GM12878 (cell line): ENCODE measurements at regions not wholly inside any gene's neighbourhood (a gene's known extent, or its start where the extent isn't known, plus 50 kb on each side); places are given as distances from the start of the nearest gene placed in this dataset.

Experiments
- ATAC-seq: fragments of 200-7000 bp; cut with Tn5 transposase; 3 replicates; pipeline ENCODE4 v1.9.1; 2020; ENCODE audit warnings: mild to moderate bottlenecking, moderate library complexity
- BruUV-seq: library from RNA; stranded (reverse); fragments of 400-500 nt; replicated peaks from 2 replicates; lab custom pipeline; 2021; lab: Mats Ljungman, UMichigan
- CTCF ChIA-PET: fragments of 300-600 bp; sonication (Branson Sonifier 250); formaldehyde crosslinking; extraction: SDS; loops from one replicate; lab custom pipeline; 2021; ENCODE audit warnings: inconsistent platforms; lab: Yijun Ruan, JAX
- POLR2A ChIA-PET: fragments of 350-600 bp; formaldehyde crosslinking; extraction: SDS; loops from one replicate; lab custom pipeline; 2021; ENCODE audit warnings: inconsistent platforms; lab: Charles Lee
- RAD21 ChIA-PET: fragments of 300-600 bp; sonication (Branson Sonifier 250); formaldehyde crosslinking; loops from one replicate; lab custom pipeline; 2023; ENCODE audit warnings: antibody characterized with exemption; ENCODE audit not compliant: unreplicated experiment; lab: Charles Lee
- SMC1A ChIA-PET: fragments of 300-600 bp; sonication (Branson Sonifier 250); formaldehyde crosslinking; loops from one replicate; lab custom pipeline; 2023; ENCODE audit not compliant: unreplicated experiment, uncharacterized antibody; lab: Charles Lee
- DNase-seq: peaks from one replicate; pipeline ENCODE4 v3.0.0-alpha.2; 2011; ENCODE audit warnings: low read depth, low spot score
- FAIRE-seq: peaks from 3 replicates; lab custom pipeline; 2011; peaks lifted over from hg19 to GRCh38; lab: Jason Lieb, UNC
- H2AFZ ChIP-seq: 2 replicates; pipeline ENCODE4 v1.6.0; 2011; ENCODE audit warnings: low read depth, low read length, control low read depth; ENCODE audit not compliant: control insufficient read depth
- H3K27ac ChIP-seq: 2 replicates; pipeline ENCODE4 v1.5.1; 2011; ENCODE audit warnings: control low read depth; ENCODE audit not compliant: control insufficient read depth, insufficient read depth
- H3K27me3 ChIP-seq, 2 experiments: replicated peaks in 1 of 2; 2 replicates each; pipeline versions ENCODE4 v1.6.0 to v1.6.1; 2011; ENCODE audit warnings: low read length in 1 of 2; ENCODE audit not compliant: control insufficient read depth in 2 of 2, insufficient read depth in 2 of 2
- H3K36me3 ChIP-seq, 2 experiments: 2 replicates each; pipeline ENCODE4 v1.5.1; 2011; ENCODE audit warnings: low read length in 1 of 2; ENCODE audit not compliant: control insufficient read depth in 2 of 2, insufficient read depth in 2 of 2
- H3K4me1 ChIP-seq: 2 replicates; pipeline ENCODE4 v1.6.1; 2011; ENCODE audit warnings: mild to moderate bottlenecking, low read length, moderate library complexity, mixed read lengths; ENCODE audit not compliant: control insufficient read depth, insufficient read depth
- H3K4me2 ChIP-seq: 2 replicates; pipeline ENCODE4 v1.6.0; 2011; ENCODE audit warnings: control low read depth; ENCODE audit not compliant: control insufficient read depth, insufficient read depth
- H3K4me3 ChIP-seq: fragments of 200-600 bp; sonication (generic); 2 replicates; pipeline ENCODE4 v1.5.1; 2016
- H3K79me2 ChIP-seq: 2 replicates; pipeline ENCODE4 v1.6.0; 2011; ENCODE audit warnings: low read length; ENCODE audit not compliant: control insufficient read depth, insufficient read depth
- H3K9ac ChIP-seq: 2 replicates; pipeline ENCODE4 v1.8.0; 2011; ENCODE audit warnings: low read length, control low read depth, mixed read lengths; ENCODE audit not compliant: control insufficient read depth, insufficient read depth
- H3K9me3 ChIP-seq: replicated peaks from 3 replicates; pipeline ENCODE4 v1.5.1; 2011; ENCODE audit warnings: mild to moderate bottlenecking, low read length; ENCODE audit not compliant: control insufficient read depth, insufficient read depth
- H4K20me1 ChIP-seq: 2 replicates; pipeline ENCODE4 v1.6.0; 2011; ENCODE audit not compliant: control insufficient read depth, insufficient read depth
- MYC ChIP-seq: IDR thresholded peaks from 2 replicates; pipeline ENCODE4 v1.6.1; 2011; ENCODE audit warnings: mild to moderate bottlenecking, low read length, moderate library complexity, inconsistent platforms; ENCODE audit not compliant: insufficient read depth, insufficient replicate concordance, insufficient read length, severe bottlenecking
- NBN ChIP-seq: fragments of 450-650 bp; IDR thresholded peaks from 2 replicates; pipeline ENCODE4 v1.6.1; 2016
- POLR2A ChIP-seq: IDR thresholded peaks from 2 replicates; pipeline ENCODE4 v1.6.1; 2011; ENCODE audit warnings: low read depth, mild to moderate bottlenecking, low read length
- RB1 ChIP-seq: fragments of 450-650 bp; formaldehyde crosslinking; IDR thresholded peaks from 2 replicates; pipeline ENCODE4 v1.6.1; 2017; ENCODE audit warnings: mild to moderate bottlenecking, borderline replicate concordance
- ZNF384 ChIP-seq: IDR thresholded peaks from 2 replicates; pipeline ENCODE4 v1.6.1; 2012; ENCODE audit warnings: low read depth, mild to moderate bottlenecking, low read length, improper control_type of control experiment, borderline replicate concordance
- WGBS: methylation state at CpG from one replicate; pipeline ENCODE4 v1.1.6; 2016; ENCODE audit warnings: low lambda C conversion rate; ENCODE audit not compliant: insufficient replicate concordance, insufficient coverage; ENCODE audit errors: missing lambda C conversion rate; 5-methylcytosine and 5-hydroxymethylcytosine counted together
- in situ Hi-C: fragments of 300-500 bp; cut with MboI; formaldehyde crosslinking; loops from 9 replicates; pipeline ENCODE4 v1.14.3; 2018; ENCODE audit warnings: mixed read lengths
- intact Hi-C: fragments of 100-400 bp; cut with micrococcal nuclease; formaldehyde crosslinking; loops from one replicate; pipeline ENCODE4 v1.14.2; 2022; ENCODE audit not compliant: unreplicated experiment
- TF ChIP-seq, protein P1 (sequence below): IDR thresholded peaks from 2 replicates; pipeline ENCODE4 v1.6.1; 2011; ENCODE audit warnings: low read depth, mild to moderate bottlenecking, low read length, moderate library complexity, borderline replicate concordance; ENCODE audit errors: extremely low read depth

DNA sequence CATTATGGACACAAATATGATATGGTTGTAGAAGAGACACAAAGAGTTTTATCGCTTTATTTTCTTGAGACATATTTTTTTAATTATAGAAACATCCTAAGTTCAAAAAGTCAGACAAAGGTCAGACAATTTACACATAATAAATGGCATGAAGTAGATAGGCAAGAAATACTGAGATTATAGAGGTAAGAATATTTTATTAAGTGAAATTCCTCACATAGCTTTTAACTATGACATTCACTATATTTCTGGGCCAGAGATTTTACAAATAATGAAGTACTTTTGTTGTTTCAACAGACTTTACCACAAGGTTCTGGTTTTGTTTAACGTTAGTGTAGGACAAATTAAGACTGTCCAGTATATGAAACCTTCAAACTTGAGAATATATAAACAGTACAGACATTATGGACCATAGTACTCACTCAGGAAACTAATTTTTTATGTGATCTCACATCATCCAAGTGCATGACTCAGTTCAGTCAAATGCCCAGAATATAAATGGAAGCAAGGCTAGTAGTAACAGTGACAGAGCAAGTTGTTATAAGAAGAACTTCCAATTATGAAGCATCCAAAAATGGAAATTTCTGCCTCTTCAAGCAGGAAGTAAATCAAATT, 394.8 kb downstream of the KCNJ2 start:
- no peak for FAIRE-seq
- H3K36me3 ChIP-seq: no peaks in the 10 kb centered on the region
- intact Hi-C loops: no loop called here

DNA sequence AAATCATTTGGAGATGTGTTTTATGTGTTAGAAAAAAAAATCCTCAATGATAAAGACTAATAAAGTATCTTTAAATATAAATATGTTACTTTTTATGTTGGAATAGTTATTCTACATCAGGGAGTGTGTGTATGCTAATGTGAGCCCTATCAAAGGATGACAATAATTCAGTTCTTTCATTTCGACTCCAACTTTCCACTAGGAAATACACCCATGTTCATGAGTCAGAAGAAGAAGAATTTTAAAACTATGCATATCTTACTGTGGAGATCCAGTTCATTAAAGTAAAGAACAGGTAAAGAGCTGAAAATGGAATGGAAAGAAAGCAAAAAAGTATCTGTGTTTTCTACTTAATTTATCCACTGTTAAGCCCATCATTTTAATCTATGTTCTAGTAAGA, 399.8 kb downstream of the KCNJ2 start:
- H3K9me3 ChIP-seq: no peaks in the 10 kb centered on the region
- BruUV-seq: no TSS peak
- H4K20me1 ChIP-seq: no peaks in the 10 kb centered on the region
- H3K27me3 ChIP-seq: no peaks in the 10 kb centered on the region
- no peaks in the 10 kb centered on the region for H3K36me3 ChIP-seq
- ChIA-PET SMC1A (no interaction called here), POLR2A (no interaction called here), RAD21 (no interaction called here), CTCF (interaction anchor here (0.6 to 1.3 kb wide), 3 partner anchors 12 to 425 kb away, joined by 3 to 4 read pairs (median 3); no protein-coding TSS in a partner anchor)
- in situ Hi-C loops (no loop called here), intact Hi-C loops (no loop called here)
- FAIRE-seq (no peak), DNase-seq (no peak), ATAC-seq (no peak)
- no peak overlapping the region for H3K4me2 ChIP-seq
- no peak overlapping the region for H3K4me3 ChIP-seq
- no peaks in the 10 kb centered on the region for H3K79me2 ChIP-seq
- H3K4me1 ChIP-seq: no peaks in the 10 kb centered on the region
- TF ChIP-seq MYC (no peak), NBN (no peak), POLR2A (no peak), ZNF384 (no peak)
- TF ChIP-seq, protein P1, sequence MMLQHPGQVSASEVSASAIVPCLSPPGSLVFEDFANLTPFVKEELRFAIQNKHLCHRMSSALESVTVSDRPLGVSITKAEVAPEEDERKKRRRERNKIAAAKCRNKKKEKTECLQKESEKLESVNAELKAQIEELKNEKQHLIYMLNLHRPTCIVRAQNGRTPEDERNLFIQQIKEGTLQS: no peak
- no peak overlapping the region for H2AFZ ChIP-seq
- no peak overlapping the region for H3K9ac ChIP-seq
- WGBS: 0% methylated on average over 1 of the region's 1 CpG
- no peak overlapping the region for H3K27ac ChIP-seq

More for the DNA sequence above, 394.8 kb downstream of the KCNJ2 start:
- 20% methylated on average over 2 of the region's 2 CpGs for WGBS
- H3K27me3 ChIP-seq: no peaks in the 10 kb centered on the region
- no peak overlapping the region for H3K9ac ChIP-seq
- H3K79me2 ChIP-seq: no peaks in the 10 kb centered on the region
- no peak overlapping the region for H2AFZ ChIP-seq
- ATAC-seq (no peak), DNase-seq (no peak)
- H4K20me1 ChIP-seq: no peaks in the 10 kb centered on the region
- CTCF ChIA-PET: no interaction called here
- SMC1A ChIA-PET: no interaction called here
- H3K4me1 ChIP-seq: no peaks in the 10 kb centered on the region
- H3K9me3 ChIP-seq: no peaks in the 10 kb centered on the region
- BruUV-seq: no TSS peak
- RAD21 ChIA-PET: no interaction called here
- in situ Hi-C loops: no loop called here
- no peak overlapping the region for H3K4me3 ChIP-seq
- no peak overlapping the region for H3K4me2 ChIP-seq
- H3K27ac ChIP-seq: no peak overlapping the region
- TF ChIP-seq RB1: no peak
- POLR2A ChIA-PET: no interaction called here
